Choroid plexus epithelial cell (primary cell): ENCODE measurements at regions not wholly inside any gene's neighbourhood (a gene's known extent, or its start where the extent isn't known, plus 50 kb on each side); places are given as distances from the start of the nearest gene placed in this dataset.

Source experiments
- DNase-seq: peaks from one replicate; pipeline ENCODE4 v3.0.0-alpha.2; 2010; ENCODE audit warnings: low read depth
- H3K4me3 ChIP-seq: 2 replicates; pipeline ENCODE4 v1.5.1; 2011; ENCODE audit warnings: low read depth, mild to moderate bottlenecking, control low read depth, low read length, moderate library complexity
- TF ChIP-seq, protein P1 (sequence below): conservative IDR thresholded peaks from 2 replicates; pipeline ENCODE4 v1.5.1; 2011; ENCODE audit warnings: low read depth, mild to moderate bottlenecking, control low read depth, inconsistent platforms, low read length, moderate library complexity

DNA sequence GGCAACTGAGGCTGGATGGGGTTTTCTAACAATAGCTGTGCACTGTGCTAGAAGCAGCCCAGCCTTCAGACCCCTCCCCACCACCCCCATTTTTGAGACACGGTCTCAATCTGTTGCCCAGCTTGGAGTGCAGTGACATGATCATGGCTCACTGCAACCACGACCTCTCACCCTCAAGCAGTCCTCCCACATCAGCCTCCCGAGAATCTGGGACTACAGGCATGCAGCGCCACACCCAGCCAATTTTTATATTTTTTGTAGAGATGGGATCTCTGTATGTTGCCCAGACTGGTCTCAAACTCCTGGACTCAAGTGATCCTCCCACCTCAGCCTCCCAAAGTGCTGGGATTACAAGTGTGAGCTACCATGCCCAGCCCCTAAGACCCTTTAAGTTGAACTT lies 182.5 kb downstream of the DRD1 start:
- H3K4me3 ChIP-seq = no peak overlapping the region
- no peak for DNase-seq
- TF ChIP-seq, protein P1, sequence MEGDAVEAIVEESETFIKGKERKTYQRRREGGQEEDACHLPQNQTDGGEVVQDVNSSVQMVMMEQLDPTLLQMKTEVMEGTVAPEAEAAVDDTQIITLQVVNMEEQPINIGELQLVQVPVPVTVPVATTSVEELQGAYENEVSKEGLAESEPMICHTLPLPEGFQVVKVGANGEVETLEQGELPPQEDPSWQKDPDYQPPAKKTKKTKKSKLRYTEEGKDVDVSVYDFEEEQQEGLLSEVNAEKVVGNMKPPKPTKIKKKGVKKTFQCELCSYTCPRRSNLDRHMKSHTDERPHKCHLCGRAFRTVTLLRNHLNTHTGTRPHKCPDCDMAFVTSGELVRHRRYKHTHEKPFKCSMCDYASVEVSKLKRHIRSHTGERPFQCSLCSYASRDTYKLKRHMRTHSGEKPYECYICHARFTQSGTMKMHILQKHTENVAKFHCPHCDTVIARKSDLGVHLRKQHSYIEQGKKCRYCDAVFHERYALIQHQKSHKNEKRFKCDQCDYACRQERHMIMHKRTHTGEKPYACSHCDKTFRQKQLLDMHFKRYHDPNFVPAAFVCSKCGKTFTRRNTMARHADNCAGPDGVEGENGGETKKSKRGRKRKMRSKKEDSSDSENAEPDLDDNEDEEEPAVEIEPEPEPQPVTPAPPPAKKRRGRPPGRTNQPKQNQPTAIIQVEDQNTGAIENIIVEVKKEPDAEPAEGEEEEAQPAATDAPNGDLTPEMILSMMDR = no peak

DNA sequence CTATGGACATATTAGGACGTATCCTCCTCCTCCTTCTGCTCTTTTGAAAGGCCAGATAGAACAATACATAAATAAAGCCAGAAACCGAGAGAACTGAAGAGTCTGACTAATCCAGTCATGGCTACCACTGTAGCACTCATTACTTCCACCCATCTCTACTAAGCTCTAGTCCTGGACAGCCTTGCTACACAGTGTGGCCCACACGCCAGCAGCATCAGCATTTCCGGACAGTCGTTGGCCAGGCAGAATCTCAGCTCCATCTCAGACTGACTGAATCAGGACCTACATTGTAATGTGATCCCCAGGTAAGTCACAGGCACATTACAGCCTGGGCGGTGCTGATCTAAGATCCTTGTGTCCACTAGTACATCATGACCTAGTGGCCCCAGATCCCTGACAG lies 182.9 kb downstream of the DRD1 start:
- TF ChIP-seq, protein P1 = no peak
- H3K4me3 ChIP-seq = no peak overlapping the region
- no peak for DNase-seq

DNA sequence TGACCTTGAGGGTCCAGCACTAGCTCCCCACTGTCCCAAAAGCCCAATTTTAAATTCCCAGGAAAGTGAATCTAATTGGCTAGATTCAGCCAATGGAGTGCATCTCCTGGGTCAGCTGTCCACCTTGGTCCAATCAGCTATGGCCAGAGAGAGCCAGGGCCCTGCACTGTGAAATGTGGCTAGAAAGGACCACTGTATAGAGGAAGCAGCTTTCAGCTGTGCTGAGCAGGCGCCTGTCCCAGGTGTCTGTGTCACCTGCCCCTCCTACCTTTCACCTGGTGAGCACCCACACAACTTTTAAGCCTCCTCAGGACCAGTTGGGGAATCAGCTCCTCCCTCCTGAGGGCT lies 186.2 kb downstream of the DRD1 start:
- TF ChIP-seq, protein P1 = no peak

DNA sequence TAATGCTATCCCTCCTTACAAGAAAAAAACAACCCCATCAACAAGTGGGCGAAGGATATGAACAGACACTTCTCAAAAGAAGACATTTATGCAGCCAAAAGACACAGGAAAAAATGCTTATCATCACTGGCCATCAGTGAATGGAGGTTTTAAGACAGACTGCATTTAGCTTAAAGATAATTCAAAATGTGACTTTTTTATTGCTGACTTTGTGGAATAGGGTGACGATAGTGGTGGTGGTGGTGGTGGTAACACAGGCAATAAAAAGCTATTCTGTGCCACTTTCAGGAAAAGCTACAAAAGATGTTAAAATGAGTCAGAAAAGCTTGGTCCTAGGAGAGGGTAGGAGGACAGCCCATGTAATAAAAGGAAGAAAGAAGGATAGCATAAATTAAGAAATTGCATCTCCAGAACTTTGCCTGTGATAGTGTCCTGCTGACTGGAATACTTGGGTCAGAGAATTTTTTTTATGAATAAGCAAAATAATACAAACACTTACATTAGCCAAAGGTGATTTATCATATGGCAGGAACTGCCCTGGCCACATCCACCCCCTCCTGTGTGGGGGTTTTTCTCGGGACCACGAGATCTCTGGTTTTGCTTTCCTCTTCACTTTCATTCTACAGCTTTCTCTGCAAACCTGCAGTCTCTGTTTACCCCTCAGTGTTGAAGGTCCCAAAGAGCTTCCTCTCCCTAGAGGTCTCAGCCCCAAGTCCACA lies 186.7 kb downstream of the DRD1 start:
- no peak overlapping the region for H3K4me3 ChIP-seq
- TF ChIP-seq, protein P1 = no peak
- no peak for DNase-seq

More for the DNA sequence above, 186.2 kb downstream of the DRD1 start:
- no peak for DNase-seq
- no peak overlapping the region for H3K4me3 ChIP-seq

DNA sequence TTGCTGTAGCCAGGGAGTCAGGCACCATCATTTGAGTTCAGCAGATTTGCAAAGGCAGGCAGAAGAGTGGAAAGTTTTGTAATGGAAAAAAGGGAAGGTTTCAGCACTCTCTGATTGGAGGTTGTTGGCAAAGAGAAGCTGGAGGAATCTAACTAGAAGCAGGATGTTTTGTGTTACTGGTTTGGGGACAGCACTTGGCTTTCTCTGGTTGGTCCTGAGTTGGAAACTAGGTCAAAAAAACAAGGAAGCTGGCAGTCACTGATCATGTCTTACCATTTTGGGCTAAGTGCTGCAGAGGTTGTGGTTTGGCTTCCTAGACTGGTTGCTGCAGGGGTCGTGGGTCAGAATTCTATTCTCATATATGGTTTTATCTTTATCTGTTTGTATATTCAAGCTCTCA lies 189.8 kb downstream of the DRD1 start:
- H3K4me3 ChIP-seq = no peak overlapping the region

DNA sequence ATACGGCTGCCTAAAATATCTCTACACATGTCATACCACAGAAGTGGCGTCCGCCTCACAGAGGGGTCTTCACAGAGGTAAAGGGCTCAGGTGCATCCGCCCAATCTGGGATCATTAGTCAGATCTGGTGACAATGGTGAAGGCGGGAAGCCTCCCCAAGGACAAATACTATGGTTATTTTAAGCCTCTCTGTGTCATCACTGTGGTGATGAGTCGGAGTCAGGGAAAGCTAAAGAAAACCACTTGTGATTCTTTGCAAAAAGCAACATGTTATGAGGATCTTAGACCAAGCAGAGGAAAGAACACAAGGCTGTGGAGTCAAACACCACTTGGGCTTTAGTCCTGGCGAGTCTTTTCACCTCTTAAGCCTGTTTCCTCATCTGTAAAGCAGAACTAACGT lies 190.4 kb downstream of the DRD1 start:
- H3K4me3 ChIP-seq = no peak overlapping the region
- TF ChIP-seq, protein P1 = no peak
- no peak for DNase-seq

More for the DNA sequence above, 189.8 kb downstream of the DRD1 start:
- DNase-seq = peak; percentile 34
- TF ChIP-seq, protein P1 = no peak

DNA sequence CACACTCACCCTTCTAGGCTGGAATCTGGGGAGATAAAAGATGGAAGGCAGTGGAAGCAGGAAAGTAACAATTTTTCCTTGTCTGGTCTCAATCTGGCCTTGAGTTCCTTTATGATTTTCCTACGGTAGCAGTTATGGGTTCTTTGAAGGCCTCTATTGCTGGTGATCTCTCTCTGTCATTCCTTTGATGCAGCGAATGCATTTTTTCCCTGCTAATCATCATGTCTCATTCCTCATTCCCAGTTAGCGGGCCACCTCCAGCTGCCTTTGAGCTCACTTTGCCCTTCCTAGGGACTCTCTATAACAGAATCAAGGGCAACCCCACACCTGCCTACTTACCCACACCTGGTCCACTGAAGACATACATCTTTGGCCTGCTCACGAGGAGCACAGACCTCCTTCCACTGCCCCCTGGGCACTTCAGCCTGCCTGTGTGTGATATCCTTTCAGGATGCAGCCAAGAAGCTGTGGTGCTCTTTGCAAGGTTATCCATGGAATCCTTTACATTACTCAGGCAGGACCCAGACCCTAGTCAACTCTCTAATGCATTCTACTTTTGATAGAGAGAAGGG lies 191.7 kb downstream of the DRD1 start:
- TF ChIP-seq, protein P1 = no peak
- no peak overlapping the region for H3K4me3 ChIP-seq
- no peak for DNase-seq
